ENCODE measurements at regions not wholly inside any gene's neighbourhood (a gene's known extent, or its start where the extent isn't known, plus 50 kb on each side); places are given as distances from the start of the nearest gene placed in this dataset.

- TF ChIP-seq, protein P1, sequence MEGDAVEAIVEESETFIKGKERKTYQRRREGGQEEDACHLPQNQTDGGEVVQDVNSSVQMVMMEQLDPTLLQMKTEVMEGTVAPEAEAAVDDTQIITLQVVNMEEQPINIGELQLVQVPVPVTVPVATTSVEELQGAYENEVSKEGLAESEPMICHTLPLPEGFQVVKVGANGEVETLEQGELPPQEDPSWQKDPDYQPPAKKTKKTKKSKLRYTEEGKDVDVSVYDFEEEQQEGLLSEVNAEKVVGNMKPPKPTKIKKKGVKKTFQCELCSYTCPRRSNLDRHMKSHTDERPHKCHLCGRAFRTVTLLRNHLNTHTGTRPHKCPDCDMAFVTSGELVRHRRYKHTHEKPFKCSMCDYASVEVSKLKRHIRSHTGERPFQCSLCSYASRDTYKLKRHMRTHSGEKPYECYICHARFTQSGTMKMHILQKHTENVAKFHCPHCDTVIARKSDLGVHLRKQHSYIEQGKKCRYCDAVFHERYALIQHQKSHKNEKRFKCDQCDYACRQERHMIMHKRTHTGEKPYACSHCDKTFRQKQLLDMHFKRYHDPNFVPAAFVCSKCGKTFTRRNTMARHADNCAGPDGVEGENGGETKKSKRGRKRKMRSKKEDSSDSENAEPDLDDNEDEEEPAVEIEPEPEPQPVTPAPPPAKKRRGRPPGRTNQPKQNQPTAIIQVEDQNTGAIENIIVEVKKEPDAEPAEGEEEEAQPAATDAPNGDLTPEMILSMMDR (conservative IDR thresholded peaks at IDR 0.05; ENCODE audit: low read length): no peak
- TF ChIP-seq EZH2phosphoT487 (IDR thresholded peaks at IDR 0.05; ENCODE audit: borderline replicate concordance): no peak
These were observed 1997.0 kb upstream of the LRRTM1 start for GRCh38 chr2:82301506-82301905.

All from Loucy (cell line).